22Rv1 (cell line): ENCODE measurements at regions not wholly inside any gene's neighbourhood (a gene's known extent, or its start where the extent isn't known, plus 50 kb on each side); places are given as distances from the start of the nearest gene placed in this dataset.

ENCODE experiments used
- CTCF ChIP-seq: fragments of 450-650 bp; IDR thresholded peaks from 2 replicates; pipeline ENCODE4 v1.5.1; 2017; ENCODE audit warnings: mild to moderate bottlenecking
- ZFX ChIP-seq: fragments of 450-650 bp; IDR thresholded peaks from 2 replicates; pipeline ENCODE4 v1.6.1; 2017; ENCODE audit warnings: antibody characterized with exemption, borderline replicate concordance

GRCh38 chr2:203805486-203805838, 62.1 kb upstream of the CTLA4 start:
- TF ChIP-seq CTCF, result no peak
- TF ChIP-seq ZFX, result no peak
